ENCODE measurements at regions not wholly inside any gene's neighbourhood (a gene's known extent, or its start where the extent isn't known, plus 50 kb on each side); places are given as distances from the start of the nearest gene placed in this dataset.

- TF ChIP-seq CTCF (conservative IDR thresholded peaks at IDR 0.05; ENCODE audit: low read depth, low read length) (no peak), POLR2A (IDR thresholded peaks at IDR 0.05; ENCODE audit: low read depth, low read length) (no peak), CEBPB (IDR thresholded peaks at IDR 0.05; ENCODE audit: low read depth, low read length) (no peak), MAZ (IDR thresholded peaks at IDR 0.05; ENCODE audit: borderline replicate concordance, low read depth, low read length) (no peak), RAD21 (IDR thresholded peaks at IDR 0.05; ENCODE audit: low read length) (no peak), MXI1 (IDR thresholded peaks at IDR 0.05; ENCODE audit: borderline replicate concordance, low read depth, low read length) (no peak)
Measured at GRCh38 chr4:131026771-131027170, 1930.8 kb downstream of the C4orf33 start.

All from IMR-90 (cell line).